ENCODE measurements at regions not wholly inside any gene's neighbourhood (a gene's known extent, or its start where the extent isn't known, plus 50 kb on each side); places are given as distances from the start of the nearest gene placed in this dataset.
A peak's percentile ranks its signal among the peaks of the same experiment; 100 is the strongest.

GRCh38 chr13:22128441-22129408, 457.9 kb downstream of the FGF9 start:
- Mint-ChIP-seq H3K36me3 (peaks cover 0 to 1% of the 10 kb centered on the region in 2 donors), H3K9me3 (peaks cover 0 to 10% (median 7%) of the 10 kb centered on the region in 8 donors), H3K4me1 (peaks cover 10 to 18% (median 14%) of the 10 kb centered on the region in 4 donors), H3K27ac (peak overlapping the region in 1 of 7 donors; percentile 32), H3K27me3 (no peaks in the 10 kb centered on the region), H3K4me3 (peak overlapping the region in 1 of 8 donors; percentile 15)
- DNase-seq: no peak
- H3K27me3 ChIP-seq (ENCODE audit: insufficient read depth, low read length): no peaks in the 10 kb centered on the region
- no peak overlapping the region for H3K27ac ChIP-seq (ENCODE audit: low read depth, low read length)
- H3K4me3 ChIP-seq (ENCODE audit: low read length in 2 of 2): no peak overlapping the region
- ChIA-PET CTCF (ENCODE audit: partially characterized antibody) (no interaction called here), POLR2A (ENCODE audit: partially characterized antibody) (interaction anchor here (0.8 to 0.9 kb wide), 2 partner anchors 10 to 458 kb away, joined by 3 read pairs; partner anchors contain the start of gene FGF9)
- no peaks in the 10 kb centered on the region for H3K9me3 ChIP-seq (ENCODE audit: control insufficient read depth in 1 of 2, low read length in 2 of 2)
- peaks cover 6% of the 10 kb centered on the region for H3K4me1 ChIP-seq (ENCODE audit: insufficient read depth, low read length)
- H3K36me3 ChIP-seq (ENCODE audit: insufficient read depth, low read length): no peaks in the 10 kb centered on the region
- intact Hi-C loops (cut with micrococcal nuclease): no loop called here

GRCh38 chr13:22130254-22130653, 459.4 kb downstream of the FGF9 start:
- Histone ChIP-seq H3K4me1 (ENCODE audit: insufficient read depth, low read length) (peaks cover 6% of the 10 kb centered on the region), H3K36me3 (ENCODE audit: insufficient read depth, low read length) (no peaks in the 10 kb centered on the region), H3K27ac (ENCODE audit: low read depth, low read length) (no peak overlapping the region), H3K9me3 (ENCODE audit: control insufficient read depth in 1 of 2, low read length in 2 of 2) (no peaks in the 10 kb centered on the region), H3K4me3 (ENCODE audit: low read length in 2 of 2) (no peak overlapping the region), H3K27me3 (ENCODE audit: insufficient read depth, low read length) (no peaks in the 10 kb centered on the region)
- intact Hi-C loops (cut with micrococcal nuclease): no loop called here
- Mint-ChIP-seq H3K9me3 (peaks cover 0 to 10% (median 7%) of the 10 kb centered on the region in 8 donors), H3K27me3 (no peaks in the 10 kb centered on the region), H3K4me3 (no peak overlapping the region), H3K4me1 (peaks cover 10 to 18% (median 14%) of the 10 kb centered on the region in 4 donors), H3K36me3 (peaks cover 0 to 1% of the 10 kb centered on the region in 2 donors), H3K27ac (no peak overlapping the region)
- ChIA-PET POLR2A (ENCODE audit: partially characterized antibody) (interaction anchor here (1.4 kb wide), 1 partner anchor 45 kb away, joined by 3 read pairs; no protein-coding TSS in a partner anchor), CTCF (ENCODE audit: partially characterized antibody) (no interaction called here)
- no peak for DNase-seq

- Histone ChIP-seq H3K27me3 (ENCODE audit: insufficient read depth, low read length) (no peaks in the 10 kb centered on the region), H3K4me3 (ENCODE audit: low read length in 2 of 2) (no peak overlapping the region), H3K9me3 (ENCODE audit: control insufficient read depth in 1 of 2, low read length in 2 of 2) (no peaks in the 10 kb centered on the region), H3K36me3 (ENCODE audit: insufficient read depth, low read length) (no peaks in the 10 kb centered on the region), H3K4me1 (ENCODE audit: insufficient read depth, low read length) (peaks cover 14% of the 10 kb centered on the region), H3K27ac (ENCODE audit: low read depth, low read length) (no peak overlapping the region)
- Mint-ChIP-seq H3K9me3 (peaks cover 0 to 6% (median 2%) of the 10 kb centered on the region in 8 donors), H3K27me3 (no peaks in the 10 kb centered on the region), H3K27ac (no peak overlapping the region), H3K4me1 (peaks cover 6 to 22% (median 19%) of the 10 kb centered on the region in 4 donors), H3K4me3 (no peak overlapping the region), H3K36me3 (peaks cover 0 to 1% of the 10 kb centered on the region in 2 donors)
- intact Hi-C loops (cut with micrococcal nuclease): no loop called here
- DNase-seq: no peak
- POLR2A ChIA-PET (ENCODE audit: partially characterized antibody): no interaction called here
- CTCF ChIA-PET (ENCODE audit: partially characterized antibody): no interaction called here
These were observed 463.4 kb downstream of the FGF9 start for GRCh38 chr13:22134261-22134660.

GRCh38 chr13:22135446-22135845, 464.6 kb downstream of the FGF9 start:
- Histone ChIP-seq H3K27ac (ENCODE audit: low read depth, low read length) (no peak overlapping the region), H3K27me3 (ENCODE audit: insufficient read depth, low read length) (no peaks in the 10 kb centered on the region), H3K4me3 (ENCODE audit: low read length in 2 of 2) (no peak overlapping the region), H3K4me1 (ENCODE audit: insufficient read depth, low read length) (peaks cover 14% of the 10 kb centered on the region), H3K36me3 (ENCODE audit: insufficient read depth, low read length) (no peaks in the 10 kb centered on the region), H3K9me3 (ENCODE audit: control insufficient read depth in 1 of 2, low read length in 2 of 2) (no peaks in the 10 kb centered on the region)
- CTCF ChIA-PET (ENCODE audit: partially characterized antibody): no interaction called here
- H3K4me1 Mint-ChIP-seq: peaks cover 6 to 23% (median 19%) of the 10 kb centered on the region in 4 donors
- no peaks in the 10 kb centered on the region for H3K9me3 Mint-ChIP-seq
- intact Hi-C loops (cut with micrococcal nuclease): no loop called here
- H3K4me3 Mint-ChIP-seq: no peak overlapping the region
- H3K36me3 Mint-ChIP-seq: no peaks in the 10 kb centered on the region
- peak overlapping the region in 2 of 7 donors; percentile 2 to 11 for H3K27ac Mint-ChIP-seq
- no peaks in the 10 kb centered on the region for H3K27me3 Mint-ChIP-seq
- POLR2A ChIA-PET (ENCODE audit: partially characterized antibody): no interaction called here
- no peak for DNase-seq

GRCh38 chr13:22137361-22138050, 466.6 kb downstream of the FGF9 start:
- Mint-ChIP-seq H3K4me3 (peak overlapping the region in 1 of 8 donors; percentile 33), H3K36me3 (no peaks in the 10 kb centered on the region), H3K27ac (peak overlapping the region in 3 of 7 donors; percentile 4 to 51 (median 7)), H3K27me3 (no peaks in the 10 kb centered on the region), H3K4me1 (peaks cover 6 to 30% (median 19%) of the 10 kb centered on the region in 4 donors), H3K9me3 (no peaks in the 10 kb centered on the region)
- intact Hi-C loops (cut with micrococcal nuclease): no loop called here
- Histone ChIP-seq H3K4me3 (ENCODE audit: low read length in 2 of 2) (no peak overlapping the region), H3K36me3 (ENCODE audit: insufficient read depth, low read length) (no peaks in the 10 kb centered on the region), H3K9me3 (ENCODE audit: control insufficient read depth in 1 of 2, low read length in 2 of 2) (no peaks in the 10 kb centered on the region), H3K27me3 (ENCODE audit: insufficient read depth, low read length) (no peaks in the 10 kb centered on the region), H3K4me1 (ENCODE audit: insufficient read depth, low read length) (peaks cover 21% of the 10 kb centered on the region), H3K27ac (ENCODE audit: low read depth, low read length) (no peak overlapping the region)
- peak in 1 of 5 donors; percentile 15 for DNase-seq
- POLR2A ChIA-PET (ENCODE audit: partially characterized antibody): no interaction called here
- CTCF ChIA-PET (ENCODE audit: partially characterized antibody): interaction anchor here (1.1 kb wide), 1 partner anchor 28 kb away, joined by 3 read pairs; no protein-coding TSS in a partner anchor

GRCh38 chr13:22138947-22139346, 468.1 kb downstream of the FGF9 start:
- Histone ChIP-seq H3K4me1 (ENCODE audit: insufficient read depth, low read length) (peaks cover 21% of the 10 kb centered on the region), H3K4me3 (ENCODE audit: low read length in 2 of 2) (no peak overlapping the region), H3K9me3 (ENCODE audit: control insufficient read depth in 1 of 2, low read length in 2 of 2) (no peaks in the 10 kb centered on the region), H3K27me3 (ENCODE audit: insufficient read depth, low read length) (no peaks in the 10 kb centered on the region), H3K36me3 (ENCODE audit: insufficient read depth, low read length) (no peaks in the 10 kb centered on the region), H3K27ac (ENCODE audit: low read depth, low read length) (no peak overlapping the region)
- no peaks in the 10 kb centered on the region for H3K27me3 Mint-ChIP-seq
- no peak overlapping the region for H3K27ac Mint-ChIP-seq
- ChIA-PET POLR2A (ENCODE audit: partially characterized antibody) (no interaction called here), CTCF (ENCODE audit: partially characterized antibody) (interaction anchor here (1.4 kb wide), 1 partner anchor 53 kb away, joined by 4 read pairs; no protein-coding TSS in a partner anchor)
- no peaks in the 10 kb centered on the region for H3K9me3 Mint-ChIP-seq
- H3K4me3 Mint-ChIP-seq: no peak overlapping the region
- DNase-seq: no peak
- H3K4me1 Mint-ChIP-seq: peaks cover 6 to 30% (median 19%) of the 10 kb centered on the region in 4 donors
- intact Hi-C loops (cut with micrococcal nuclease): no loop called here
- H3K36me3 Mint-ChIP-seq: no peaks in the 10 kb centered on the region

GRCh38 chr13:22141716-22142115, 470.8 kb downstream of the FGF9 start:
- CTCF ChIA-PET (ENCODE audit: partially characterized antibody): no interaction called here
- H3K4me1 Mint-ChIP-seq: peaks cover 2 to 23% (median 11%) of the 10 kb centered on the region in 4 donors

More at GRCh38 chr13:22141716-22142115, 470.8 kb downstream of the FGF9 start:
- intact Hi-C loops (cut with micrococcal nuclease): no loop called here
- Mint-ChIP-seq H3K36me3 (peaks cover 0 to 3% of the 10 kb centered on the region in 2 donors), H3K4me3 (no peak overlapping the region), H3K27me3 (no peaks in the 10 kb centered on the region), H3K27ac (no peak overlapping the region), H3K9me3 (peaks cover 0 to 3% (median 0%) of the 10 kb centered on the region in 8 donors)
- POLR2A ChIA-PET (ENCODE audit: partially characterized antibody): no interaction called here
- H3K27me3 ChIP-seq (ENCODE audit: insufficient read depth, low read length): no peaks in the 10 kb centered on the region
- H3K27ac ChIP-seq (ENCODE audit: low read depth, low read length): no peak overlapping the region
- H3K36me3 ChIP-seq (ENCODE audit: insufficient read depth, low read length): no peaks in the 10 kb centered on the region
- peaks cover 21% of the 10 kb centered on the region for H3K4me1 ChIP-seq (ENCODE audit: insufficient read depth, low read length)
- no peak overlapping the region for H3K4me3 ChIP-seq (ENCODE audit: low read length in 2 of 2)
- DNase-seq: no peak
- H3K9me3 ChIP-seq (ENCODE audit: control insufficient read depth in 1 of 2, low read length in 2 of 2): no peaks in the 10 kb centered on the region

Data from CD4-positive, alpha-beta memory T cell (primary cell).